DOHH2 (cell line): ENCODE measurements at regions not wholly inside any gene's neighbourhood (a gene's known extent, or its start where the extent isn't known, plus 50 kb on each side); places are given as distances from the start of the nearest gene placed in this dataset.

ENCODE experiments used
- H3F3A ChIP-seq: fragments of 200-600 bp; sonication (generic), shearing (Covaris generic); 2 replicates; pipeline ENCODE4 v1.6.0; 2016; ENCODE audit warnings: antibody characterized with exemption, mild to moderate bottlenecking; ENCODE audit not compliant: control insufficient read depth, insufficient read depth
- H3K27ac ChIP-seq: fragments of 200-600 bp; sonication (generic); 2 replicates; pipeline ENCODE4 v1.5.1; 2014; ENCODE audit warnings: low read depth, mild to moderate bottlenecking, low read length, moderate library complexity
- H3K27me3 ChIP-seq: fragments of 200-600 bp; sonication (generic); 2 replicates; pipeline ENCODE4 v1.6.1; 2014; ENCODE audit warnings: mild to moderate bottlenecking, low read length, mixed read lengths; ENCODE audit not compliant: control insufficient read depth
- H3K36me3 ChIP-seq: fragments of 200-600 bp; sonication (generic); 2 replicates; pipeline ENCODE4 v1.6.1; 2014; ENCODE audit warnings: mild to moderate bottlenecking, low read length, moderate library complexity, mixed read lengths; ENCODE audit not compliant: control insufficient read depth
- H3K4me1 ChIP-seq: fragments of 200-600 bp; sonication (generic); 2 replicates; pipeline ENCODE4 v1.6.1; 2014; ENCODE audit warnings: mild to moderate bottlenecking, low read length, mixed read lengths; ENCODE audit not compliant: control insufficient read depth
- H3K4me2 ChIP-seq: fragments of 200-600 bp; sonication (generic); 2 replicates; pipeline ENCODE4 v1.6.0; 2014; ENCODE audit warnings: mild to moderate bottlenecking, low read length, moderate library complexity
- H3K4me3 ChIP-seq: fragments of 200-600 bp; sonication (generic); 2 replicates; pipeline ENCODE4 v1.5.1; 2014; ENCODE audit warnings: mild to moderate bottlenecking, low read length, mixed read lengths
- H3K79me2 ChIP-seq: fragments of 200-600 bp; sonication (generic); 2 replicates; pipeline ENCODE4 v1.6.1; 2014; ENCODE audit warnings: mild to moderate bottlenecking, low read length, mixed read lengths; ENCODE audit not compliant: control insufficient read depth
- H3K9me2 ChIP-seq: fragments of 200-600 bp; sonication (generic); replicated peaks from 2 replicates; pipeline ENCODE4 v1.6.1; 2014; ENCODE audit warnings: mild to moderate bottlenecking, low read length, mixed read lengths; ENCODE audit not compliant: control insufficient read depth
- H3K9me3 ChIP-seq: fragments of 200-600 bp; sonication (generic); 2 replicates; pipeline ENCODE4 v1.6.1; 2014; ENCODE audit warnings: antibody characterized with exemption, low read length, mixed read lengths; ENCODE audit not compliant: control insufficient read depth, insufficient read depth
- H4K20me1 ChIP-seq: fragments of 200-600 bp; sonication (generic); 2 replicates; pipeline ENCODE4 v1.6.0; 2014; ENCODE audit warnings: low read depth, mild to moderate bottlenecking, antibody characterized with exemption, low read length, moderate library complexity; ENCODE audit not compliant: control insufficient read depth, insufficient read depth
- CTCF ChIP-seq: fragments of 200-600 bp; sonication (generic); IDR thresholded peaks from one replicate; pipeline ENCODE4 v1.5.1; 2014; ENCODE audit warnings: antibody characterized with exemption, mild to moderate bottlenecking, low read depth, low read length; ENCODE audit not compliant: poor library complexity, severe bottlenecking
- EZH2phosphoT487 ChIP-seq: fragments of 200-600 bp; sonication (generic); IDR thresholded peaks from 2 replicates; pipeline ENCODE4 v1.6.1; 2017; ENCODE audit warnings: borderline replicate concordance, mild to moderate bottlenecking, antibody characterized with exemption, low read length, moderate library complexity, mixed read lengths

DNA sequence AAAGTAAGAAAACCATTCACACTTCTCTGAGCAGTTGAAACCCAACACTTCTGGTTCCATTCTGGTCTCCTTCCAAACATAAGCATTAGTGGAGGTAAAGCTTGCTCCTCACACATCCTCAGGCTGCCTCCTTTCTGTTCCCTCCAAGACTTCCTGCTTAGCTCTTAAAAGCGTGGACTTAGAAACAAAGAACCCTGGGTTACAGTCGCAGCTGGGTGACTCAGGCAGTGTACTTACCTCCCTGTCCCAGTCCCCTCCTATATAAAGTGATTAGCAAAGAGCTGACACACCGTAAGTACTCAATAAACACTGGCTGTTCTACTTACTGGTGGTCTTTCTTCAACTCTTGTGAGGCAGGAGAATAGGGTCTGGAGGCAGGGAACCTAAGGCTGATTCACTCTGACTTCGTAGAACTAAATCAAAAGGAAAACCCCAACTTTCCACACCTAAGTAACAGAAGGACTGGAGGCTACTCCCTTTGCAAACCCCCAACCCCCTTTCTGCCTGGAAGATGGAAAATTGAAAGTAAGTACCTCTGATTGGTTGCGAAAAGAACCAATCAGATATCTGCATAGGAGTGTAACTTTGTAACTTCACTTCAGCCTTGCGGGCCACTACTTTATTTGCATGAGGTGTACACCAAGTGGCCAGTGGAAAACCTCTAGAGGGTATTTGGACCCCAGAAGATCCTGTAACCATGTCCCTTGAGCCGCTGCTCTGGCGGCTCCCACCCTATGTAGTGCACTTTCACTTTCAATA, 165.4 kb downstream of the SUCLA2 start:
- no peaks in the 10 kb centered on the region for H3K36me3 ChIP-seq
- H3F3A ChIP-seq = no peaks in the 10 kb centered on the region
- H3K79me2 ChIP-seq = no peaks in the 10 kb centered on the region
- no peaks in the 10 kb centered on the region for H3K9me2 ChIP-seq
- no peak overlapping the region for H3K4me3 ChIP-seq
- H4K20me1 ChIP-seq = no peaks in the 10 kb centered on the region
- H3K9me3 ChIP-seq = no peaks in the 10 kb centered on the region
- H3K27me3 ChIP-seq = no peaks in the 10 kb centered on the region
- no peak for TF ChIP-seq EZH2phosphoT487
- TF ChIP-seq CTCF = no peak
- no peaks in the 10 kb centered on the region for H3K4me1 ChIP-seq
- no peak overlapping the region for H3K27ac ChIP-seq
- H3K4me2 ChIP-seq = no peak overlapping the region

GRCh38 chr13:47832458-47832972, 168.6 kb downstream of the SUCLA2 start:
- no peaks in the 10 kb centered on the region for H3F3A ChIP-seq
- no peaks in the 10 kb centered on the region for H3K9me2 ChIP-seq
- no peaks in the 10 kb centered on the region for H3K4me1 ChIP-seq
- no peaks in the 10 kb centered on the region for H3K27me3 ChIP-seq
- no peaks in the 10 kb centered on the region for H3K79me2 ChIP-seq
- no peak overlapping the region for H3K4me3 ChIP-seq
- H3K4me2 ChIP-seq = no peak overlapping the region
- TF ChIP-seq CTCF (no peak), EZH2phosphoT487 (no peak)
- no peaks in the 10 kb centered on the region for H4K20me1 ChIP-seq
- H3K36me3 ChIP-seq = no peaks in the 10 kb centered on the region
- H3K9me3 ChIP-seq = no peaks in the 10 kb centered on the region
- no peak overlapping the region for H3K27ac ChIP-seq

GRCh38 chr13:47831265-47831664, 169.8 kb downstream of the SUCLA2 start:
- Histone ChIP-seq H3F3A (no peaks in the 10 kb centered on the region), H3K36me3 (no peaks in the 10 kb centered on the region), H3K79me2 (no peaks in the 10 kb centered on the region), H4K20me1 (no peaks in the 10 kb centered on the region), H3K4me2 (no peak overlapping the region), H3K27ac (no peak overlapping the region), H3K9me2 (no peaks in the 10 kb centered on the region), H3K4me1 (no peaks in the 10 kb centered on the region), H3K27me3 (no peaks in the 10 kb centered on the region), H3K9me3 (no peaks in the 10 kb centered on the region), H3K4me3 (no peak overlapping the region)
- TF ChIP-seq CTCF = no peak
- TF ChIP-seq EZH2phosphoT487 = no peak
